ENCODE measurements at regions not wholly inside any gene's neighbourhood (a gene's known extent, or its start where the extent isn't known, plus 50 kb on each side); places are given as distances from the start of the nearest gene placed in this dataset.
"Not testable (repeated sequence)": the region's sequence is repeated elsewhere in the genome, so short reads cannot be mapped to it uniquely, and the experiment has no call there.

- TF ChIP-seq LEF1 (IDR thresholded peaks at IDR 0.05; ENCODE audit: borderline replicate concordance); FOXK2 (IDR thresholded peaks at IDR 0.05); FOXM1 (IDR thresholded peaks at IDR 0.05; ENCODE audit: borderline replicate concordance); BHLHE40 (IDR thresholded peaks at IDR 0.05; ENCODE audit: borderline replicate concordance); SP1 (IDR thresholded peaks at IDR 0.05); SUZ12 (IDR thresholded peaks at IDR 0.05); FOXA1 (IDR thresholded peaks at IDR 0.05); ARNT (IDR thresholded peaks at IDR 0.05): not testable (repeated sequence)
These were observed 183.7 kb downstream of the ADRA2C start for GRCh38 chr4:3949916-3950315.
